ENCODE measurements at regions not wholly inside any gene's neighbourhood (a gene's known extent, or its start where the extent isn't known, plus 50 kb on each side); places are given as distances from the start of the nearest gene placed in this dataset.

GRCh38 chr3:140760324-140761075 is 82.6 kb downstream of the TRIM42 start:
- Mint-ChIP-seq H3K4me1 (peaks cover 29% of the 10 kb centered on the region), H3K27me3 (ENCODE audit: low read depth) (no peaks in the 10 kb centered on the region), H3K27ac (peak overlapping the region in 2 of 3 experiments; percentile 10 to 55), H3K9me3 (no peaks in the 10 kb centered on the region), H3K36me3 (ENCODE audit: low read depth) (no peaks in the 10 kb centered on the region), H3K4me3 (no peak overlapping the region)
- no peak for TF ChIP-seq CTCF (IDR thresholded peaks at IDR 0.05; ENCODE audit: unreplicated experiment in 3 of 3)

GRCh38 chr3:140761076-140761639 is 83.3 kb downstream of the TRIM42 start:
- Mint-ChIP-seq H3K36me3 (ENCODE audit: low read depth) (no peaks in the 10 kb centered on the region), H3K9me3 (no peaks in the 10 kb centered on the region), H3K4me1 (peaks cover 29% of the 10 kb centered on the region), H3K27me3 (ENCODE audit: low read depth) (no peaks in the 10 kb centered on the region), H3K27ac (peak overlapping the region in 2 of 3 experiments; percentile 10 to 55), H3K4me3 (no peak overlapping the region)
- no peak for TF ChIP-seq CTCF (IDR thresholded peaks at IDR 0.05; ENCODE audit: unreplicated experiment in 3 of 3)

- no peaks in the 10 kb centered on the region for H3K36me3 Mint-ChIP-seq (ENCODE audit: low read depth)
- H3K27ac Mint-ChIP-seq: no peak overlapping the region
- peaks cover 29% of the 10 kb centered on the region for H3K4me1 Mint-ChIP-seq
- no peaks in the 10 kb centered on the region for H3K9me3 Mint-ChIP-seq
- H3K27me3 Mint-ChIP-seq (ENCODE audit: low read depth): no peaks in the 10 kb centered on the region
- no peak overlapping the region for H3K4me3 Mint-ChIP-seq
- no peak for TF ChIP-seq CTCF (IDR thresholded peaks at IDR 0.05; ENCODE audit: unreplicated experiment in 3 of 3)
Measured at GRCh38 chr3:140762746-140763145, 84.9 kb downstream of the TRIM42 start.

GRCh38 chr3:140763532-140763931 is 85.7 kb downstream of the TRIM42 start:
- H3K4me1 Mint-ChIP-seq: peaks cover 30% of the 10 kb centered on the region
- H3K27me3 Mint-ChIP-seq (ENCODE audit: low read depth): no peaks in the 10 kb centered on the region
- H3K9me3 Mint-ChIP-seq: no peaks in the 10 kb centered on the region
- no peak overlapping the region for H3K27ac Mint-ChIP-seq
- no peak for TF ChIP-seq CTCF (IDR thresholded peaks at IDR 0.05; ENCODE audit: unreplicated experiment in 3 of 3)
- H3K4me3 Mint-ChIP-seq: no peak overlapping the region
- no peaks in the 10 kb centered on the region for H3K36me3 Mint-ChIP-seq (ENCODE audit: low read depth)

- no peak for TF ChIP-seq CTCF (IDR thresholded peaks at IDR 0.05; ENCODE audit: unreplicated experiment in 3 of 3)
- peaks cover 40% of the 10 kb centered on the region for H3K4me1 Mint-ChIP-seq
- H3K27me3 Mint-ChIP-seq (ENCODE audit: low read depth): no peaks in the 10 kb centered on the region
- no peak overlapping the region for H3K27ac Mint-ChIP-seq
- H3K4me3 Mint-ChIP-seq: no peak overlapping the region
- no peaks in the 10 kb centered on the region for H3K36me3 Mint-ChIP-seq (ENCODE audit: low read depth)
- no peaks in the 10 kb centered on the region for H3K9me3 Mint-ChIP-seq
Measured at GRCh38 chr3:140765246-140765645, 87.4 kb downstream of the TRIM42 start.

- no peaks in the 10 kb centered on the region for H3K36me3 Mint-ChIP-seq (ENCODE audit: low read depth)
- peaks cover 33% of the 10 kb centered on the region for H3K4me1 Mint-ChIP-seq
- no peaks in the 10 kb centered on the region for H3K9me3 Mint-ChIP-seq
- no peaks in the 10 kb centered on the region for H3K27me3 Mint-ChIP-seq (ENCODE audit: low read depth)
- no peak overlapping the region for H3K4me3 Mint-ChIP-seq
- H3K27ac Mint-ChIP-seq: no peak overlapping the region
- no peak for TF ChIP-seq CTCF (IDR thresholded peaks at IDR 0.05; ENCODE audit: unreplicated experiment in 3 of 3)
Measured at GRCh38 chr3:140766465-140766864, 88.6 kb downstream of the TRIM42 start.

All from nephron (organoid).